ENCODE measurements at regions not wholly inside any gene's neighbourhood (a gene's known extent, or its start where the extent isn't known, plus 50 kb on each side); places are given as distances from the start of the nearest gene placed in this dataset.

DNA sequence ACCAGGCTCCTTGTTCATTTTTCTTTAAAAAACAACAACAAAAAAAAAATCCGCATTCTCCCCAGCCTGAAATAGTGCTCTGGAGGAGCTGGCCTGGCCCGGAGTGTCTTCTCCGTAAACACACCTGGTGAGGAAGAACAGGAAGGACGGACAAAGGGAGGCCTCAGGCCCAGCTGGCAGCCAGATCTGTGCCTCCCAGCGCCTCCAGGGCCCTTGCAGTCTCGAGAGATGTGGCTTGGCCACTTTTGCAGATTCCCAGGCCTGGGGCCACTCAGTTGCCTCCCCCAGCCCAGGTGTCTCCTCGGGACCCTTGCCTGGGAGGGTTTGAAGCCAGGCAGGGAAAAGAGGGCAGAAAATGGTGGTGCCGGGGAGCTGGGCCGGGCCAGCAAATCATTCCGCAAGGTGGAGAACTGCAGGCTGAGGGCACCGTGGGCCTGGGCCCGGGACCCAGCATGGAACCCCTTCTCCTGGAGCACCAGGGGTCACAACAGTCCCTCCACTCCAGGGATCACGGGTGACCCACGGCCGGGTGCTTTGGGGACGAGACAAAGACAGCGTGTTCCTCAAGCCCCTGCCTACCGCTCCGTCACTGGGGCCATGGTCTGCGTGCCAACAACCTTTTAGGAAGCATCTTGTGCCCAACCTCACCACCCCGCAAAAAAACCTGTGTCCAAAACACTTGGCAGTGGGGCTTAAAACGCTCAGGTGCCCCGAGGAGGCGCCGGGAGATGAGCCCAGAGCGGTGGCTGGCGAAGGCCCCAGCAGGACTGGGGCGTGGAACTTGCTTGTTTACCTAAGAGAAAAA is 67.1 kb upstream of the WNT7B start:
- TF ChIP-seq EZH2phosphoT487 (IDR thresholded peaks at IDR 0.05; ENCODE audit: borderline replicate concordance, low read length): no peak
- TF ChIP-seq, protein P1, sequence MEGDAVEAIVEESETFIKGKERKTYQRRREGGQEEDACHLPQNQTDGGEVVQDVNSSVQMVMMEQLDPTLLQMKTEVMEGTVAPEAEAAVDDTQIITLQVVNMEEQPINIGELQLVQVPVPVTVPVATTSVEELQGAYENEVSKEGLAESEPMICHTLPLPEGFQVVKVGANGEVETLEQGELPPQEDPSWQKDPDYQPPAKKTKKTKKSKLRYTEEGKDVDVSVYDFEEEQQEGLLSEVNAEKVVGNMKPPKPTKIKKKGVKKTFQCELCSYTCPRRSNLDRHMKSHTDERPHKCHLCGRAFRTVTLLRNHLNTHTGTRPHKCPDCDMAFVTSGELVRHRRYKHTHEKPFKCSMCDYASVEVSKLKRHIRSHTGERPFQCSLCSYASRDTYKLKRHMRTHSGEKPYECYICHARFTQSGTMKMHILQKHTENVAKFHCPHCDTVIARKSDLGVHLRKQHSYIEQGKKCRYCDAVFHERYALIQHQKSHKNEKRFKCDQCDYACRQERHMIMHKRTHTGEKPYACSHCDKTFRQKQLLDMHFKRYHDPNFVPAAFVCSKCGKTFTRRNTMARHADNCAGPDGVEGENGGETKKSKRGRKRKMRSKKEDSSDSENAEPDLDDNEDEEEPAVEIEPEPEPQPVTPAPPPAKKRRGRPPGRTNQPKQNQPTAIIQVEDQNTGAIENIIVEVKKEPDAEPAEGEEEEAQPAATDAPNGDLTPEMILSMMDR (IDR thresholded peaks at IDR 0.05; ENCODE audit: low read depth, low read length, poor library complexity, severe bottlenecking): no peak
